NCI-H1092 (cell line): ENCODE measurements at regions not wholly inside any gene's neighbourhood (a gene's known extent, or its start where the extent isn't known, plus 50 kb on each side); places are given as distances from the start of the nearest gene placed in this dataset.

Experiments
- DNase-seq: peaks from one replicate; lab custom pipeline; 2025; lab: John Stamatoyannopoulos, UW

- DNase-seq = no peak
Measured at GRCh38 chr22:49623176-49623575, 204.5 kb downstream of the BRD1 start.

GRCh38 chr22:49622241-49623105 is 205.2 kb downstream of the BRD1 start:
- DNase-seq = no peak

GRCh38 chr22:49621601-49622210 is 206.0 kb downstream of the BRD1 start:
- DNase-seq = no peak

DNA sequence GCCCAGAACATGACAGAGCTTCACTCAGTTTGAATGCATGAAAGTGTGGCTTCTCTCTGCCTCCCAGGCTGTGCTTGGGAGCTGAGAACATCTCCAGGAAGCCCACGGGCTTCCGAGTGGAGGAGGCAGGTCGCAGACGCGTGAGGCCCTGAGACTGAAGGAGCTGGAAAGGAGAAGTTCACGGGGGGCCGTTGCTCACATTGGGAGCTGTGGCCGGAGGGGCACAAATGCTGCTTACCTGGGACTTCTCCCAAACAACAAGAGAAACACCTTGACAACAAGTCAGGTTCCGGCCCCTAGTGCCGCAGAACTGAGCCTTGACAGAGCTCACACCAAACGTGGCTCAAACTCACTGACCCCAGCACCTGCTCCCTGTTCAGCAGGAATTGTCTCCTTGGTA is 207.0 kb downstream of the BRD1 start:
- DNase-seq = no peak

DNA sequence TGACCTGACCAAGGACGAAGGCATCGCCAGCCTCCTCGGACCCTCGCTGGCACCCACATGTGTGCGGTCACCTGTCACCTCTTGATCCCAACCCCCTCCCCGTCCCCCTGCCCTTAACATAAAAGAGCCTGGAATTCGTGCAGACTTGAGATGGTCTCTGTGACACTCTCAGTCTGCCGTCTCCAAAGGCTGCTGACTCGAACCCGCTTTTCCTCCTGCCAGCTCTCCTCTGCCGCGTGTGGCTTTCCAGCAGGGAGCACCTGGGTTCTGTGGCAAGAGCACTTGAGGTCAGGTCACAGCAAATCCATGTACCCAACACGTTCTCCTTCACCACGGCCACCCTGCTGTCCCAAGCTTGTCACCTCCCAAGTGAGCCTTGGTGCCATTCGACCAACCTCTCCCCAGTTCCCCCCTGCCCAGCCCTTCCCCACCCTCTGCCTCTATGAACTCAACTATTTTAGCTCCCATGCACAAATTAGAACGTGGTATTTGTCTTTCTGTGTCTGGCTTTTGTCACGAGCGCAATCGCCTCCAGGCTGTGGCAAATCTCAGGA is 207.6 kb downstream of the BRD1 start:
- DNase-seq = no peak

GRCh38 chr22:49619301-49619700 is 208.4 kb downstream of the BRD1 start:
- no peak for DNase-seq

DNA sequence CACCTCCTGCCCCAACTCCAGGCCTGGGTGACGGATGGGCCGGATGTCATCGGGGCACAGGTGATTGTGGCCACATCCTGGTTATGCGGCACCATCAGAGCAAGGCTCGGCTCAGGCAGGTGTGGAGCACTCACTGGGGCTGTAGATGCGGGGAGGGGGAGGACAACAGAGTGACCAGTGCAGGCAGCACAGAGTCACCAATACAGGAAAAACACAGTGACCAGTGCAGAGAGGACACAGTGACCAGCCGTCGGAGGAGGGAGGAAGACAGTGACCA is 209.1 kb downstream of the BRD1 start:
- no peak for DNase-seq

DNA sequence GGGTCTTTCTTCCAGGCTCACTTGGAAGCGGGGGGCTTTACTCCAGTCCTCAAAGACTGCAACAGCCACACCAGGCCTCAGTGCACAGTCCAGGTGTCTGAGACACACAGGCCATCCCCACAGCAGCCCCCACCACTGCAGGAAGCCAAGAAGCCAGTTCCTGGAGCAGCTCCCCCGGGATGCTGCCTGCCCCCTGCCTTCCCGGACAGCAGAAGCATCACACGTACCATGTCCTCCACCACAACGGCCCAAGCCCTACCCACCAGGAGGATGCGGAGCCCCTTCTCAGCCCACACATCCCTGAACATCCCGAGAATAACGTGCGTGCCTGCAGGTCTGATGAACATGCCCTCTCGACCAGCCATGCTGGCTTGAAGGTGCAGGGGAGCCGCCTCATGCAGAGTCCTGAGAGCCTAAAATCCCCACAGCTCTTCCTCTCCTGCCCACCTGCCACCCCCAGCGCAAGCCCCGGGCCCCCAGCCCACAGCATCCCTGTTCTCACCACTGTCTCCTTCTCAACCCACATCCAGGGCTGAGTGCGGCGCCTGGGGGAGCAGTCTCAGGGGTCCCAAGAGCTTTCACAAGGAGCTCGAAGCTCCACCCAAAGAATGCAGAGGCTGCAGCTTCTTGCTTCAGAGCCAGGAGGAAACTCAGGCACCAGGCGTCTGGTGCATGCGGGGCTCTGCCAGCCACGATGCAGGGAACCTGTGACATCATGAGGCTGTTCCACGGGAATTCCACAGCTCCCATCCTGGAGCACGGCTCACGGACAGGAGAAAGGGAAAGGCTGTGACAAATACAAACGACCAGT is 209.6 kb downstream of the BRD1 start:
- DNase-seq = no peak

- no peak for DNase-seq
Measured at GRCh38 chr22:49617264-49617663, 210.4 kb downstream of the BRD1 start.

DNA sequence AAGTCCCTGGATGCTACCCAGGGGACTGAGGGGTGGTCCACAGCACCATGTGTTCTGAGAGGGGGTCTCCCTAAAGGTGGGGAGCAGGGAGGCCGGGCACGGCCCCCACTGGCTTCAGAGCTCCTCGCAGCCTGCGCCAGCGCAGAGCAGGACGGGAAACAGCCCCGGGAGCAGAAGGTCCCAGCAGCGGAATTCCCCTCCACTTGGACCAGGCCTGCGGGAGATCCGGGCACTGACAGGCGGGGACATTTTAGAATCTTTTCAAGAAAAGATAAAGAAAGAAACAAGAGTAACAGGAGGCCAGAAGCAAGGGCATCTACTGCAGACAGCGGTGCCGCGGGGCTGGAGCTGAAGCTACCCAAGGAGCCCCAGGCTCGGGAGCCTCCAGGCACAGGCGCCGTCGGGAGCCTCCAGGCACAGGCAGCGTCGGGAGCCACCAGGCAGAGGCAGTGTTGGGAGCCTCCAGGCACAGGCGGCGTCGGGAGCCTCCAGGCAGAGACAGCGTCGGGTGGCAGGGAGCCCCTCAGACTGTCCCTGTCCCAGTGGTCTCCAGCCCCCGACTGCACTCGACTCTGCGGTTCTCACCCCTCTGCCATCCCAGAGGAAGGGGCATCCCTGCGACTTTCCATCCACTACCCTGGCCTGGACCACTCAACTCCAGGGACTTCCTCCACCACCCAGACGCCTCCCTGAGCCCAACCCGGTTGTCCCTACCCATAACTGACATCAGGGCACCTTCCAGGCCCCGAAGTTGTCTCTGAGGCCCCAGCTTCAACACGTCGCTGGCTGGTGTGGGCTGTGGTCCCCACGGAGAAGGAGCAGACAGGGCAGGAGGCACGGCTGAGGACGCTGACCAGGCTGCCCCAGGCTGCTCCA is 211.1 kb downstream of the BRD1 start:
- no peak for DNase-seq

DNA sequence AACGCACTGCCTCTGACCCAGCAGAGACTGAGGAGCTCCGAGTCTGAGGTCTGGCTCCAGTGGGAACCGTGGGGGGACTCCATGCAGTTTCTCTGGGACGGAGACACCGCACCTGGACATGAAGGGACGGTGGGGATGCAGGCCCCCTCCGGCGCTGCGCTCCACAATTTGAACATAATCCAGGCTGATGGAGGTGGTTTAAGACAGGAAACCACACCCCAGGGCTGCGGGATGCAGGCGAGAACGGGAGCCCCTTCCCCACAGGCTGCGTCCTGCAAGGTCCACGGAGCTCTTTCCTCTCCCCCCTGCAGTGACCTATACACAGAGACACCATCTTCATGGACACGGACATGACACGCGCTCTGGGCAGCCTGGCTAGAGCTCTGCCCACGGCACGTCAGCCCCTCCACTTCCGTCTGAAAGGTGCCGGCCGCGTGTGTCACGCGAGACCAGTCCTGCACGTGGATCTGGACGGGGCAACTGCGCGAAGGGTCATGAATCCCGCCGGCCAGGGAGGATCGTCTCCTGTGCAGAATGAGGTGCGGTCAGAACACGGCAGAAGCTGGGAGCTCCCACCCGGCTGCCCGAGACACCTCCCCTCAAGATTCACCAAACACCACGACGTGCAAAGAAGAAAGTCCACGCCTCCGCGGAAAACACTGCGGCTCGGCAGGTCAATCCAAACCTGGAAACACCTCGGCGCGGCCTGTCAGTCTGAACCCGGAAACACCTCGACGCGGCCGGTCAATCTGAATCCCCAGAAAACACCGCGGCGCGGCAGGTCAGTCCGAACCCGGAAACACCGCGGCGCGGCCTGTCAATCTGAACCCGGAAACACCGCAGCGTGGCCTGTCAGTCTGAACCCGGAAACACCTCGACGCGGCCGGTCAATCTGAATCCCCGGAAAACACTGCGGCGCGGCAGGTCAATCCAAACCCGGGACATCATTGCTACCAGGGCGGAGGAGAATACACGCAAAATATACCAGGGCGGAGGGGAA is 212.4 kb downstream of the BRD1 start:
- no peak for DNase-seq

GRCh38 chr22:49613511-49614270 is 214.0 kb downstream of the BRD1 start:
- no peak for DNase-seq

GRCh38 chr22:49613108-49613507 is 214.6 kb downstream of the BRD1 start:
- no peak for DNase-seq

- no peak for DNase-seq
Measured at GRCh38 chr22:49609207-49609876, 218.3 kb downstream of the BRD1 start.

DNA sequence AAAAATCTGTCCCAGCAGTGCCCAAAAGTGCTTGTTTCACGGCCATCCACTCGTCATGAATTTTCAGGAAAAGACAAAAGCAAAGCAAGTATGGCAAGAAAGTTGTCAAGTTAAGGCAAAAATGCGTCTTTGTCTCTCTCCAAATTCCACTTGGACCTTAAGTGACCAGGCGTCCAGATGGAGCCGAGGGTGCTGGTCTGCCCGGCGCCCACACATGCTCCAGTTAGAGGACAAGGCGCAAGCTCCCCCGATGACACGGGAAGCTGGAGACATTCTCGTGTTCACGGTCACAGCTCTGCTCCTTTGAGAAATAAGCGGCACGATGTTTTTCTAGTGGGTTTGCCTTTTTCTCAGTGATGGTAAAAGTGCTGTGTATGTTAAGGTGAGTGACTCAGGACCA is 219.0 kb downstream of the BRD1 start:
- no peak for DNase-seq

DNA sequence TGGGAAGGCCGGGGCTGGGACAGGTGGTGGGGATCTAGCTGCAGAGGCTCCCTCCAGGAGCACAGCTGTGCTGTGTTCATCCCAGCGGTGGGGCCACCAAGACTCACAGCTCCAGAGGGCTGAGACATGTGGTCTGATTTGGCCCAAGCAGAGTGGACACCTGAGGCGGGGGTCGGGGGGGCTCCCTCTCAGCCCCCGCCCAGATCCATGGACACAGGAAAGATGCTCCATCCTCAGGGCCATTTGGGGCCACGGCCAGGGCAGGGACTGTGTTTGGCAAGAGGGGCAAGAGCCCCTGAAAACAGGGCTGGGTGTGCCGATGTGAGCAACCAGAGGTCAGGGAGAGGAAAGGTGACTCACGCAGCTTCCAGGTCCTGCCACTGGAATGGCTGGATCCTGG is 219.4 kb downstream of the BRD1 start:
- DNase-seq = no peak

- no peak for DNase-seq
Measured at GRCh38 chr22:49607821-49608220, 219.9 kb downstream of the BRD1 start.

DNA sequence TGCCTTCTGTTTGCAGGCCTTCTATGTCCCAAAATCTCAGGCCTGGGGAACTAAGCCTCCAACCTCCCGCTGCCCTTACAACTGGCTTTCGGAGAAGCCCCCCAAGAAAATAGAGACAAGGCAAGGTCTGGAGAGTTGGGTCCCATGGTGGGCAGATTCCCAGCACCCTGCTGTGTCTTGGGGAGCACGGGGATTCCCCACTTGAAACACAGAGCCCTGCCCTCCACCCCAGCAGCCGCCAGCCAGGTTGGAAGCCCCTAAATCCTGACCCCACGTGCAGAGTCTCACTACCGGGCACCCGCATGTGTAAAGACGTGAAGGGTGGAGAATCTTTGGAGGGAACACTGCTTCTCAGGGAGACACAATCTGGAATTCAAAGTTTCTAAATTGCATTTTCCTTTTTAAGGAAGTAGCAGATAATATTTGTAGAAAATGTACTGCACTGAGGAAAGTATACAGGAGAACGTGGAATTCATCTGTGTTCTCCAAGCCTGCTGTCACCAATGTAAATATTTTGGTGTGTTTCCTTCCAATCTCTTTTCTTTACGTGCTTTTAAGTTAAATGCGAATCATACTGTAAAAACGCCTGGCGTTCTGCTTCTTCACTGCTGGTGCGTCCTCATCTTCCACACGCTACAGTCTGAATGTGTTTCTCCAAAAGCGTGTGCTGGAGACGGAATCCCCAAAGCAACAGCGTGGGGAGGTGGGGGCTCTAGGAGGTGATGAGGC is 220.9 kb downstream of the BRD1 start:
- DNase-seq = no peak
